Ishikawa (cell line): ENCODE measurements at regions not wholly inside any gene's neighbourhood (a gene's known extent, or its start where the extent isn't known, plus 50 kb on each side); places are given as distances from the start of the nearest gene placed in this dataset.

Experiments used
- CEBPB ChIP-seq: IDR thresholded peaks from 2 replicates; pipeline ENCODE4 v1.6.1; 2012
- CREB1 ChIP-seq: IDR thresholded peaks from 2 replicates; pipeline ENCODE4 v1.6.1; 2012; ENCODE audit warnings: low read depth
- EGR1 ChIP-seq: IDR thresholded peaks from 2 replicates; pipeline ENCODE4 v1.6.1; 2012
- EP300 ChIP-seq: IDR thresholded peaks from 2 replicates; pipeline ENCODE4 v1.6.1; 2012; ENCODE audit warnings: borderline replicate concordance
- FOXM1 ChIP-seq: IDR thresholded peaks from 2 replicates; pipeline ENCODE4 v1.6.1; 2012; ENCODE audit warnings: low read depth, borderline replicate concordance
- NFIC ChIP-seq: IDR thresholded peaks from 2 replicates; pipeline ENCODE4 v1.6.1; 2012
- RAD21 ChIP-seq: IDR thresholded peaks from 2 replicates; pipeline ENCODE4 v1.6.1; 2012; ENCODE audit warnings: low read depth
- REST ChIP-seq: IDR thresholded peaks from 2 replicates; pipeline ENCODE4 v1.6.1; 2012; ENCODE audit warnings: low read depth, mild to moderate bottlenecking
- TAF1 ChIP-seq: IDR thresholded peaks from 2 replicates; pipeline ENCODE4 v1.6.1; 2012; ENCODE audit warnings: low read depth, mild to moderate bottlenecking
- TCF12 ChIP-seq: IDR thresholded peaks from 2 replicates; pipeline ENCODE4 v1.6.1; 2012; ENCODE audit warnings: low read depth
- TEAD4 ChIP-seq: IDR thresholded peaks from 2 replicates; pipeline ENCODE4 v1.6.1; 2012
- YY1 ChIP-seq: IDR thresholded peaks from 2 replicates; pipeline ENCODE4 v1.6.1; 2012; ENCODE audit warnings: low read depth
- ZBTB7A ChIP-seq: IDR thresholded peaks from 2 replicates; pipeline ENCODE4 v1.6.1; 2012; ENCODE audit warnings: low read depth
- TF ChIP-seq, protein P1 (sequence below): IDR thresholded peaks from 2 replicates; pipeline ENCODE4 v1.6.1; 2012
- TF ChIP-seq, protein P2 (sequence below): IDR thresholded peaks from 2 replicates; pipeline ENCODE4 v1.6.1; 2012

DNA sequence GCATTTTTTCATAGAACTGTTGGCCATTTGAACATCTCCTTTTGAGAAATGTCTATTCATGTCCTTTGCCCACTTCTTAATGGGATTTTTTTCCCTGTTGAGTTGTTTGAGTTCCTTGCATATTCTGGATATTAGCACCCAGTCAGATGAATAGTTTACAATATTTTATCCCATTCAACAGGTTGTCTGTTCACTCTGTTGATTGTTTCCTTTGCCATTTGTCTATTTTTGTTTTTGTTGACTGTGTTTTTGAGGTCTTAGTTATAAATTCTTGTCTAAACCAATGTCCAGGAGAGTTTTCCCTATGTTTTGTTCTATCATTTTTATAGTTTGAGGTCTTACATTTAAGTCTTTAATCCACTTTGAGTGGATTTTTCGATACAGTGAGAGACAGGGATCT, 139.0 kb upstream of the TNPO1 start:
- TF ChIP-seq, protein P1, sequence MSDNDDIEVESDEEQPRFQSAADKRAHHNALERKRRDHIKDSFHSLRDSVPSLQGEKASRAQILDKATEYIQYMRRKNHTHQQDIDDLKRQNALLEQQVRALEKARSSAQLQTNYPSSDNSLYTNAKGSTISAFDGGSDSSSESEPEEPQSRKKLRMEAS = no peak
- TF ChIP-seq FOXM1 (no peak), ZBTB7A (no peak), EGR1 (no peak), CEBPB (no peak), CREB1 (no peak), EP300 (no peak), TEAD4 (no peak), NFIC (no peak), TAF1 (no peak), RAD21 (no peak), REST (no peak), TCF12 (no peak), YY1 (no peak)
- TF ChIP-seq, protein P2, sequence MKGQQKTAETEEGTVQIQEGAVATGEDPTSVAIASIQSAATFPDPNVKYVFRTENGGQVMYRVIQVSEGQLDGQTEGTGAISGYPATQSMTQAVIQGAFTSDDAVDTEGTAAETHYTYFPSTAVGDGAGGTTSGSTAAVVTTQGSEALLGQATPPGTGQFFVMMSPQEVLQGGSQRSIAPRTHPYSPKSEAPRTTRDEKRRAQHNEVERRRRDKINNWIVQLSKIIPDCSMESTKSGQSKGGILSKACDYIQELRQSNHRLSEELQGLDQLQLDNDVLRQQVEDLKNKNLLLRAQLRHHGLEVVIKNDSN = no peak

DNA sequence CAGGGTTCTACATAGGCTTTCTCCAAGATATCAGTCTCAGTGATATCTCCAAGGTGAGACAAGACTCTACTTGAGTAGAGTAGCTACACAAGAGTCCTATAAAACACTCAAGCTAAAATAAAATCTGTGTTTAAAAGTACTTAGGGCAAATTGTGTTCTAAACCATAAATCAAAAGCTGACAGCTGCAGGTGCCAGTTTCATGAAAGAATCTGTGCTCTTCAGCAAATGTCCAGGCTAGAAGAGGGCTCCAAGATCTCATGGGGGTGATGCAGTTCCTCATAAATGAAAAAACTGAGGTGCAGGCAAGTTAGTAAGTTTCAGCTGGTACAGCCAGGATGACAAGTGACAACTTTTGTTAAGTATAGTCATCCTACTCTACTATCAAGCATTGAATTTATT, 142.8 kb upstream of the TNPO1 start:
- TF ChIP-seq EGR1 (no peak), NFIC (no peak), YY1 (no peak), FOXM1 (no peak), RAD21 (no peak), TEAD4 (no peak), REST (no peak), TAF1 (no peak)

DNA sequence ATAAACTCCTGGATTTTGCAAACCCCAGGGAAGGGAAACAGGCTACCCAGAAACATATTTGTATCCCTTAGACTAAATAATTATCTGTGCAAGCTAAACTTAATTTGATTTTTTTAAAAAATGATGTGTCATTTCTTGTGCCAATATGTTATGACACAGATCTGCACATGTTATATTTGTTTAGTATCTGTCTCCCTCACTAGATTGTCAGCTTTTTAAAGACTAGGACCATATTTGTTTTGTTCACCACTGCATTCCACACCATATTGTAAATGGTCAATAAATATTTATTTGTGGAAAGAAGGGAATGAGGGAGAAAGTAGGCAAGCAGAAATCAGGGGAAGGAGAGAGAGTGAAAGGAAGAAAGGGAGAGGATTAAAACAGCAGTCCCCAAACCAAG, 143.3 kb upstream of the TNPO1 start:
- TF ChIP-seq, protein P1 = no peak
- TF ChIP-seq ZBTB7A (no peak), CEBPB (no peak), EP300 (no peak), TCF12 (no peak), YY1 (no peak), EGR1 (no peak), TEAD4 (no peak), NFIC (no peak), CREB1 (no peak), RAD21 (no peak)
- TF ChIP-seq, protein P2 = no peak

DNA sequence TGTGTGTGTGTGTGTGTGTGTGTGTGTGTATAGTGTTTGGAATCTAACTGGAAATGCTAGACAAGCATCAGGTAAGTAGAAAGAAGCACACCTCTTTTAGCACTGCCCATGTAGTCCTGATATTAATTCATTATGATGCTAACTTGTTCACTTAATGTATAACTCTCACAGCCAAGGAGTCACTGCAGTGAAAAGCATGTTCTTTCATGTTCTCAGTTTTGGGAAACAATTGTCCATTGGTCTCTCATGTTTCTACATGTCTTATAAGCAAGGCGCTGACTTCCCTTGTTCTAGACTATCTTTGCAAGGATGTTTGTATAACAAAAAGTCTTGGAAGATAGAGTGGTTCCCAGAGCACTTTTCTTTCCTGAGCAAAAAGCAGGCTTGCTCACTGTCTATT, 148.8 kb upstream of the TNPO1 start:
- TF ChIP-seq TAF1 (no peak), CREB1 (no peak), YY1 (no peak)

- TF ChIP-seq EGR1 (no peak), CEBPB (no peak), TCF12 (no peak), TAF1 (no peak)
Observed at GRCh38 chr5:72662936-72663335, 153.5 kb upstream of the TNPO1 start.

- TF ChIP-seq EP300 (no peak), YY1 (no peak), CREB1 (no peak), NFIC (no peak), RAD21 (no peak), TAF1 (no peak), TEAD4 (no peak), CEBPB (no peak), REST (no peak), FOXM1 (no peak), TCF12 (no peak)
- TF ChIP-seq, protein P2 = no peak
- TF ChIP-seq, protein P1 = no peak
Observed at GRCh38 chr5:72662305-72662704, 154.2 kb upstream of the TNPO1 start.
